ENCODE measurements at regions not wholly inside any gene's neighbourhood (a gene's known extent, or its start where the extent isn't known, plus 50 kb on each side); places are given as distances from the start of the nearest gene placed in this dataset.

GRCh38 chr4:26039639-26040359 is 125.8 kb downstream of the SMIM20 start:
- TF ChIP-seq, protein P1, sequence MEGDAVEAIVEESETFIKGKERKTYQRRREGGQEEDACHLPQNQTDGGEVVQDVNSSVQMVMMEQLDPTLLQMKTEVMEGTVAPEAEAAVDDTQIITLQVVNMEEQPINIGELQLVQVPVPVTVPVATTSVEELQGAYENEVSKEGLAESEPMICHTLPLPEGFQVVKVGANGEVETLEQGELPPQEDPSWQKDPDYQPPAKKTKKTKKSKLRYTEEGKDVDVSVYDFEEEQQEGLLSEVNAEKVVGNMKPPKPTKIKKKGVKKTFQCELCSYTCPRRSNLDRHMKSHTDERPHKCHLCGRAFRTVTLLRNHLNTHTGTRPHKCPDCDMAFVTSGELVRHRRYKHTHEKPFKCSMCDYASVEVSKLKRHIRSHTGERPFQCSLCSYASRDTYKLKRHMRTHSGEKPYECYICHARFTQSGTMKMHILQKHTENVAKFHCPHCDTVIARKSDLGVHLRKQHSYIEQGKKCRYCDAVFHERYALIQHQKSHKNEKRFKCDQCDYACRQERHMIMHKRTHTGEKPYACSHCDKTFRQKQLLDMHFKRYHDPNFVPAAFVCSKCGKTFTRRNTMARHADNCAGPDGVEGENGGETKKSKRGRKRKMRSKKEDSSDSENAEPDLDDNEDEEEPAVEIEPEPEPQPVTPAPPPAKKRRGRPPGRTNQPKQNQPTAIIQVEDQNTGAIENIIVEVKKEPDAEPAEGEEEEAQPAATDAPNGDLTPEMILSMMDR (IDR thresholded peaks at IDR 0.05), result no peak
- no peak for TF ChIP-seq POLR2AphosphoS5 (IDR thresholded peaks at IDR 0.05)
